Suprapubic skin (tissue), 4 donors: ENCODE measurements at regions not wholly inside any gene's neighbourhood (a gene's known extent, or its start where the extent isn't known, plus 50 kb on each side); places are given as distances from the start of the nearest gene placed in this dataset.

Experiments used
- DNase-seq, 2 donors: peaks; one replicate each; pipeline ENCODE4 v3.0.0-alpha.2; 2019; ENCODE audit warnings: low spot score in 2 of 2
- H3K27ac ChIP-seq: fragments of 200-600 bp; sonication (generic); one replicate; pipeline ENCODE4 v1.5.1; 2019
- H3K27me3 ChIP-seq: fragments of 200-600 bp; sonication (generic); one replicate; pipeline ENCODE4 v1.5.1; 2019
- H3K36me3 ChIP-seq: fragments of 200-600 bp; sonication (generic); one replicate; pipeline ENCODE4 v1.5.1; 2019
- H3K4me1 ChIP-seq: fragments of 200-600 bp; sonication (generic); one replicate; pipeline ENCODE4 v1.5.1; 2019
- H3K4me3 ChIP-seq: fragments of 200-600 bp; sonication (generic); one replicate; pipeline ENCODE4 v1.5.1; 2019; ENCODE audit warnings: mild to moderate bottlenecking
- H3K9me3 ChIP-seq: fragments of 200-600 bp; sonication (generic); one replicate; pipeline ENCODE4 v1.5.1; 2019
- CTCF ChIP-seq, 2 donors: fragments of 200-600 bp in 1 of 2; fragments of 450-650 bp in 1 of 2; sonication (generic) in 1 of 2; IDR thresholded peaks; one replicate each; pipeline ENCODE4 v1.5.1; 2016 to 2019; ENCODE audit warnings: antibody characterized with exemption in 2 of 2, mild to moderate bottlenecking in 1 of 2, moderate library complexity in 1 of 2
- EP300 ChIP-seq: sonication (generic); formaldehyde crosslinking; IDR thresholded peaks from one replicate; pipeline ENCODE4 v1.6.1; 2017; ENCODE audit warnings: antibody characterized with exemption
- POLR2A ChIP-seq, 2 donors: fragments of 450-650 bp; IDR thresholded peaks; one replicate each; pipeline ENCODE4 v1.6.1; 2017; ENCODE audit warnings: antibody characterized with exemption in 2 of 2, mild to moderate bottlenecking in 2 of 2, moderate library complexity in 2 of 2
- POLR2AphosphoS5 ChIP-seq, 3 donors: sonication (generic); formaldehyde crosslinking; IDR thresholded peaks; one replicate each; pipeline ENCODE4 v1.6.1; 2017; ENCODE audit warnings: antibody characterized with exemption in 3 of 3
- WGBS: methylation state at CpG from one replicate; pipeline ENCODE4 v1.1.5; 2018; 5-methylcytosine and 5-hydroxymethylcytosine counted together

GRCh38 chr13:90793261-90793820 lies 554.1 kb upstream of the MIR17HG start:
- DNase-seq: no peak

GRCh38 chr13:90796474-90796873 lies 551.0 kb upstream of the MIR17HG start:
- Histone ChIP-seq H3K4me3 (no peak overlapping the region), H3K4me1 (no peaks in the 10 kb centered on the region), H3K27ac (no peak overlapping the region), H3K9me3 (peaks cover 3% of the 10 kb centered on the region), H3K27me3 (no peaks in the 10 kb centered on the region), H3K36me3 (no peaks in the 10 kb centered on the region)
- WGBS: 58% methylated on average over 4 of the region's 4 CpGs
- TF ChIP-seq EP300: no peak
- TF ChIP-seq CTCF (IDR thresholded peaks at IDR 0.05): no peak
- TF ChIP-seq POLR2A (IDR thresholded peaks at IDR 0.05): no peak
- no peak for TF ChIP-seq POLR2AphosphoS5 (IDR thresholded peaks at IDR 0.05)
- DNase-seq: no peak

More at GRCh38 chr13:90793261-90793820, 554.1 kb upstream of the MIR17HG start:
- Histone ChIP-seq H3K4me1 (no peaks in the 10 kb centered on the region), H3K4me3 (no peak overlapping the region), H3K27ac (no peak overlapping the region), H3K36me3 (no peaks in the 10 kb centered on the region), H3K27me3 (no peaks in the 10 kb centered on the region), H3K9me3 (peaks cover 3% of the 10 kb centered on the region)
- 72% methylated on average over 3 of the region's 3 CpGs for WGBS
- TF ChIP-seq CTCF (IDR thresholded peaks at IDR 0.05): no peak
- no peak for TF ChIP-seq POLR2A (IDR thresholded peaks at IDR 0.05)
- no peak for TF ChIP-seq POLR2AphosphoS5 (IDR thresholded peaks at IDR 0.05)
- no peak for TF ChIP-seq EP300

- H3K4me3 ChIP-seq: no peak overlapping the region
- no peak for DNase-seq
- WGBS: 89% methylated on average over 2 of the region's 2 CpGs
Measured at GRCh38 chr13:90797335-90797734, 550.2 kb upstream of the MIR17HG start.

GRCh38 chr13:90798381-90798780 lies 549.1 kb upstream of the MIR17HG start:
- Histone ChIP-seq H3K4me1 (no peaks in the 10 kb centered on the region), H3K27me3 (no peaks in the 10 kb centered on the region), H3K9me3 (peaks cover 3% of the 10 kb centered on the region), H3K4me3 (no peak overlapping the region), H3K36me3 (no peaks in the 10 kb centered on the region), H3K27ac (no peak overlapping the region)
- DNase-seq: no peak
- TF ChIP-seq POLR2A (IDR thresholded peaks at IDR 0.05) (no peak), EP300 (no peak), CTCF (IDR thresholded peaks at IDR 0.05) (no peak)
- WGBS: 68% methylated on average over 3 of the region's 3 CpGs

More at GRCh38 chr13:90797335-90797734, 550.2 kb upstream of the MIR17HG start:
- Histone ChIP-seq H3K27ac (no peak overlapping the region), H3K36me3 (no peaks in the 10 kb centered on the region), H3K9me3 (peaks cover 3% of the 10 kb centered on the region), H3K4me1 (no peaks in the 10 kb centered on the region), H3K27me3 (no peaks in the 10 kb centered on the region)
- TF ChIP-seq POLR2AphosphoS5 (IDR thresholded peaks at IDR 0.05) (no peak), CTCF (IDR thresholded peaks at IDR 0.05) (no peak), POLR2A (IDR thresholded peaks at IDR 0.05) (no peak), EP300 (no peak)

- no peak for DNase-seq
- TF ChIP-seq CTCF (IDR thresholded peaks at IDR 0.05) (no peak), POLR2A (IDR thresholded peaks at IDR 0.05) (no peak)
- Histone ChIP-seq H3K36me3 (no peaks in the 10 kb centered on the region), H3K9me3 (peaks cover under 1% of the 10 kb centered on the region), H3K4me1 (no peaks in the 10 kb centered on the region), H3K27ac (no peak overlapping the region), H3K27me3 (no peaks in the 10 kb centered on the region), H3K4me3 (no peak overlapping the region)
- WGBS: 10% methylated on average over 3 of the region's 3 CpGs
Measured at GRCh38 chr13:90800082-90800746, 547.3 kb upstream of the MIR17HG start.
